OCI-LY7 (cell line): ENCODE measurements at regions not wholly inside any gene's neighbourhood (a gene's known extent, or its start where the extent isn't known, plus 50 kb on each side); places are given as distances from the start of the nearest gene placed in this dataset.

Experiments used
- BruUV-seq: library from RNA; stranded (reverse); fragments of 400-500 nt; replicated peaks from 2 replicates; lab custom pipeline; 2021; lab: Mats Ljungman, UMichigan
- CTCF ChIA-PET: fragments of 300-600 bp; sonication (Branson Sonifier 250); formaldehyde crosslinking; loops from one replicate; lab custom pipeline; 2022; ENCODE audit warnings: antibody characterized with exemption; ENCODE audit not compliant: unreplicated experiment; lab: Charles Lee
- POLR2A ChIA-PET: fragments of 300-600 bp; sonication (Branson Sonifier 250); formaldehyde crosslinking; loops from one replicate; lab custom pipeline; 2022; ENCODE audit warnings: antibody characterized with exemption; lab: Charles Lee
- DNase-seq: peaks from one replicate; pipeline ENCODE4 v3.0.0-alpha.2; 2015; ENCODE audit warnings: low spot score
- H2AFZ ChIP-seq: fragments of 200-600 bp; sonication (generic), shearing (Covaris generic); 2 replicates; pipeline ENCODE4 v1.6.1; 2014; ENCODE audit warnings: mild to moderate bottlenecking, antibody characterized with exemption, low read length, moderate library complexity
- H3K27ac ChIP-seq: fragments of 200-600 bp; sonication (generic); 2 replicates; pipeline ENCODE4 v1.5.1; 2014; ENCODE audit warnings: mixed run types, low read depth, mild to moderate bottlenecking, moderate library complexity, low read length, inconsistent platforms; ENCODE audit not compliant: poor library complexity, severe bottlenecking
- H3K36me3 ChIP-seq: fragments of 200-600 bp; sonication (generic); 2 replicates; pipeline ENCODE4 v1.6.1; 2014; ENCODE audit warnings: mild to moderate bottlenecking, antibody characterized with exemption, low read length, moderate library complexity, mixed read lengths; ENCODE audit not compliant: insufficient read depth
- H3K4me1 ChIP-seq: fragments of 200-600 bp; sonication (generic); 2 replicates; pipeline ENCODE4 v1.5.1; 2014; ENCODE audit warnings: mild to moderate bottlenecking, low read length; ENCODE audit not compliant: insufficient read depth, poor library complexity, severe bottlenecking
- H3K4me2 ChIP-seq: fragments of 200-600 bp; sonication (generic); 2 replicates; pipeline ENCODE4 v1.6.1; 2014; ENCODE audit warnings: mild to moderate bottlenecking, low read length
- H3K4me3 ChIP-seq: fragments of 200-600 bp; sonication (generic); 2 replicates; pipeline ENCODE4 v1.5.1; 2014; ENCODE audit warnings: mild to moderate bottlenecking, low read depth, low read length; ENCODE audit not compliant: poor library complexity, severe bottlenecking
- H3K79me2 ChIP-seq: fragments of 200-600 bp; sonication (generic); 2 replicates; pipeline ENCODE4 v1.6.1; 2016; ENCODE audit warnings: low read depth, mild to moderate bottlenecking, low read length, moderate library complexity, mixed read lengths; ENCODE audit not compliant: insufficient read depth
- H3K9me2 ChIP-seq: fragments of 200-600 bp; sonication (generic); 2 replicates; pipeline ENCODE4 v1.6.1; 2016; ENCODE audit warnings: mild to moderate bottlenecking, low read length, mixed read lengths; ENCODE audit not compliant: insufficient read depth
- H3K9me3 ChIP-seq: fragments of 200-600 bp; sonication (generic); 2 replicates; pipeline ENCODE4 v1.6.1; 2014; ENCODE audit warnings: mild to moderate bottlenecking, mixed run types, low read length, mixed read lengths
- H4K20me1 ChIP-seq: fragments of 200-600 bp; sonication (generic); 2 replicates; pipeline ENCODE4 v1.6.1; 2014; ENCODE audit warnings: mild to moderate bottlenecking, antibody characterized with exemption, low read length, moderate library complexity, mixed read lengths; ENCODE audit not compliant: insufficient read depth
- CTCF ChIP-seq: fragments of 200-600 bp; sonication (generic); conservative IDR thresholded peaks from 2 replicates; pipeline ENCODE4 v1.5.1; 2014; ENCODE audit warnings: mild to moderate bottlenecking, antibody characterized with exemption, low read length, moderate library complexity, mixed read lengths
- EZH2phosphoT487 ChIP-seq: fragments of 200-600 bp; sonication (generic); IDR thresholded peaks from 2 replicates; pipeline ENCODE4 v1.6.1; 2018; ENCODE audit warnings: low read depth, borderline replicate concordance, mild to moderate bottlenecking, mixed run types, antibody characterized with exemption, low read length, moderate library complexity, mixed read lengths
- intact Hi-C: fragments of 100-400 bp; cut with micrococcal nuclease; formaldehyde crosslinking; loops from one replicate; pipeline ENCODE4 v1.10.0; 2022; ENCODE audit not compliant: unreplicated experiment

GRCh38 chr6:163813979-163814493, 399.5 kb downstream of the QKI start:
- Histone ChIP-seq H3K27ac (no peak overlapping the region), H3K79me2 (no peaks in the 10 kb centered on the region), H2AFZ (no peak overlapping the region), H3K4me2 (peak overlapping the region; percentile 59), H4K20me1 (no peaks in the 10 kb centered on the region), H3K36me3 (no peaks in the 10 kb centered on the region), H3K9me2 (no peaks in the 10 kb centered on the region), H3K4me3 (no peak overlapping the region), H3K4me1 (peaks cover 19% of the 10 kb centered on the region), H3K9me3 (no peaks in the 10 kb centered on the region)
- BruUV-seq = no TSS peak
- ChIA-PET POLR2A (interaction anchor here (0.7 to 1.4 kb wide), 4 partner anchors 10 to 644 kb away, joined by 3 to 4 read pairs (median 3); no protein-coding TSS in a partner anchor), CTCF (no interaction called here)
- DNase-seq = peak; percentile 28
- intact Hi-C loops = loop anchor here (2.0 kb wide), 2 partner anchors 97 to 105 kb away; no protein-coding TSS in a partner anchor
- TF ChIP-seq EZH2phosphoT487 (no peak), CTCF (no peak)

GRCh38 chr6:163811317-163811716, 396.8 kb downstream of the QKI start:
- Histone ChIP-seq H3K4me3 (no peak overlapping the region), H3K9me2 (no peaks in the 10 kb centered on the region), H2AFZ (no peak overlapping the region), H3K4me1 (peaks cover 19% of the 10 kb centered on the region), H3K27ac (no peak overlapping the region), H3K9me3 (no peaks in the 10 kb centered on the region), H4K20me1 (no peaks in the 10 kb centered on the region), H3K4me2 (no peak overlapping the region), H3K79me2 (no peaks in the 10 kb centered on the region), H3K36me3 (no peaks in the 10 kb centered on the region)
- ChIA-PET CTCF (interaction anchor here (0.6 kb wide), 1 partner anchor 103 kb away, joined by 3 read pairs; no protein-coding TSS in a partner anchor), POLR2A (interaction anchor here (0.7 kb wide), 2 partner anchors 9 to 94 kb away, joined by 3 to 4 read pairs; no protein-coding TSS in a partner anchor)
- DNase-seq = no peak
- intact Hi-C loops = no loop called here
- no TSS peak for BruUV-seq
- TF ChIP-seq CTCF = no peak
- no peak for TF ChIP-seq EZH2phosphoT487

- Histone ChIP-seq H3K36me3 (no peaks in the 10 kb centered on the region), H3K27ac (no peak overlapping the region), H3K9me2 (no peaks in the 10 kb centered on the region), H2AFZ (no peak overlapping the region), H3K4me1 (peaks cover 7% of the 10 kb centered on the region), H3K79me2 (no peaks in the 10 kb centered on the region), H3K4me2 (no peak overlapping the region), H3K9me3 (no peaks in the 10 kb centered on the region), H4K20me1 (no peaks in the 10 kb centered on the region), H3K4me3 (no peak overlapping the region)
- no peak for TF ChIP-seq CTCF
- TF ChIP-seq EZH2phosphoT487 = no peak
- intact Hi-C loops = no loop called here
- BruUV-seq = no TSS peak
- no peak for DNase-seq
- POLR2A ChIA-PET = interaction anchor here (1.2 kb wide), 1 partner anchor 22 kb away, joined by 3 read pairs; no protein-coding TSS in a partner anchor
- CTCF ChIA-PET = no interaction called here
Measured at GRCh38 chr6:163809364-163809763, 394.8 kb downstream of the QKI start.
